Astrocyte (in vitro differentiated cells and primary cell): ENCODE measurements at regions not wholly inside any gene's neighbourhood (a gene's known extent, or its start where the extent isn't known, plus 50 kb on each side); places are given as distances from the start of the nearest gene placed in this dataset.

Experiments
- DNase-seq: peaks from one replicate; pipeline ENCODE4 v3.0.0-alpha.2; 2010; ENCODE audit warnings: low read depth
- FAIRE-seq: peaks from 2 replicates; lab custom pipeline; 2011; peaks lifted over from hg19 to GRCh38; lab: Jason Lieb, UNC
- H2AFZ ChIP-seq: 2 replicates; pipeline ENCODE4 v1.6.0; 2012; ENCODE audit warnings: low read depth, low read length, inconsistent platforms
- H3K27ac ChIP-seq: 2 replicates; pipeline ENCODE4 v1.5.1; 2011; ENCODE audit warnings: low read depth, low read length, inconsistent platforms
- H3K27me3 ChIP-seq: 2 replicates; pipeline ENCODE4 v1.6.0; 2011; ENCODE audit warnings: low read length, inconsistent platforms; ENCODE audit not compliant: insufficient read depth
- H3K36me3 ChIP-seq: 2 replicates; pipeline ENCODE4 v1.5.1; 2011; ENCODE audit warnings: low read length, inconsistent platforms; ENCODE audit not compliant: insufficient read depth
- H3K4me1 ChIP-seq: 2 replicates; pipeline ENCODE4 v1.5.1; 2011; ENCODE audit warnings: low read length, inconsistent platforms; ENCODE audit not compliant: insufficient read depth
- H3K4me2 ChIP-seq: 2 replicates; pipeline ENCODE4 v1.6.0; 2012; ENCODE audit warnings: low read length, inconsistent platforms
- H3K4me3 ChIP-seq: 2 replicates; pipeline ENCODE4 v1.5.1; 2011; ENCODE audit warnings: low read depth, mild to moderate bottlenecking, low read length, inconsistent platforms; ENCODE audit not compliant: insufficient read depth
- H3K79me2 ChIP-seq: 2 replicates; pipeline ENCODE4 v1.6.0; 2012; ENCODE audit warnings: mild to moderate bottlenecking, low read length, inconsistent platforms; ENCODE audit not compliant: insufficient read depth
- H3K9ac ChIP-seq: 2 replicates; pipeline ENCODE4 v1.6.0; 2012; ENCODE audit warnings: mild to moderate bottlenecking, low read length, inconsistent platforms
- H3K9me3 ChIP-seq: 2 replicates; pipeline ENCODE4 v1.5.1; 2012; ENCODE audit warnings: low read depth, mild to moderate bottlenecking, low read length, inconsistent platforms; ENCODE audit not compliant: insufficient read depth
- H4K20me1 ChIP-seq: 2 replicates; pipeline ENCODE4 v1.6.0; 2012; ENCODE audit warnings: low read length, inconsistent platforms; ENCODE audit not compliant: insufficient read depth
- H3K27ac Mint-ChIP-seq: one replicate; pipeline ENCODE4 v1.8.0; 2021; ENCODE audit warnings: mild to moderate bottlenecking, mixed read lengths; ENCODE audit not compliant: unreplicated experiment
- H3K27me3 Mint-ChIP-seq: one replicate; pipeline ENCODE4 v1.8.0; 2021; ENCODE audit warnings: low read depth, mixed read lengths; ENCODE audit not compliant: unreplicated experiment
- H3K36me3 Mint-ChIP-seq: one replicate; pipeline ENCODE4 v1.8.0; 2021; ENCODE audit warnings: low read depth, mixed read lengths; ENCODE audit not compliant: unreplicated experiment
- H3K4me1 Mint-ChIP-seq: one replicate; pipeline ENCODE4 v1.8.0; 2021; ENCODE audit warnings: low read depth, mixed read lengths; ENCODE audit not compliant: unreplicated experiment
- H3K4me3 Mint-ChIP-seq: one replicate; pipeline ENCODE4 v1.8.0; 2021; ENCODE audit warnings: mild to moderate bottlenecking, moderate library complexity, mixed read lengths; ENCODE audit not compliant: unreplicated experiment
- H3K9me3 Mint-ChIP-seq: one replicate; pipeline ENCODE4 v1.8.0; 2021; ENCODE audit warnings: mild to moderate bottlenecking, mixed read lengths; ENCODE audit not compliant: unreplicated experiment
- EZH2 ChIP-seq: IDR thresholded peaks from 2 replicates; pipeline ENCODE4 v1.6.1; 2012; ENCODE audit warnings: mild to moderate bottlenecking, low read length, inconsistent platforms; ENCODE audit not compliant: insufficient read depth
- TF ChIP-seq, protein P1 (sequence below): IDR thresholded peaks from 2 replicates; pipeline ENCODE4 v1.5.1; 2011; ENCODE audit warnings: low read depth, mild to moderate bottlenecking, inconsistent platforms, low read length, moderate library complexity; ENCODE audit not compliant: insufficient read depth

DNA sequence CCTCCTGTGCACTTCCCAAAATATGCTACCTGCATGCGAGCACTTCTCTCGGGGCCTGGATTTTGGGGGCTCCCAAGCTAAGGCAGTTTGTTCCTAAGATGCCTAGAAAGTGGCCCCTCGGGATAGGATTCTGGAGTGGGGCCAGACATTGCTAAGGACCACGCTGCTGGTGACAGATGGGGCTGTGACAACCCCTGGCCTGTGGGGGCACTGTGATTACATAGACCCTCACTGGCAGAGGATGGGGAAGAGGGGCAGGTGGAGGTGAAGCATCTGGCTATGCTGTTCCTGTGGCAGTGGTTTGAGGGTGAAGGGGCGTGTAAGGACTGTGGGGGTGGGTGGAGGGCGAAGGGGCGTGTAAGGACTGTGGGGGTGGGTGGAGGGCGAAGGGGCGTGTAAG is 128.4 kb downstream of the ENGASE start:
- no peak for DNase-seq
- Histone ChIP-seq H3K79me2 (no peaks in the 10 kb centered on the region), H3K9ac (no peak overlapping the region), H3K4me1 (no peaks in the 10 kb centered on the region), H3K4me2 (no peak overlapping the region), H3K9me3 (no peaks in the 10 kb centered on the region), H3K27me3 (no peaks in the 10 kb centered on the region), H2AFZ (no peak overlapping the region), H4K20me1 (no peaks in the 10 kb centered on the region), H3K36me3 (no peaks in the 10 kb centered on the region), H3K4me3 (no peak overlapping the region), H3K27ac (no peak overlapping the region)
- H3K27ac Mint-ChIP-seq: no peak overlapping the region
- TF ChIP-seq, protein P1, sequence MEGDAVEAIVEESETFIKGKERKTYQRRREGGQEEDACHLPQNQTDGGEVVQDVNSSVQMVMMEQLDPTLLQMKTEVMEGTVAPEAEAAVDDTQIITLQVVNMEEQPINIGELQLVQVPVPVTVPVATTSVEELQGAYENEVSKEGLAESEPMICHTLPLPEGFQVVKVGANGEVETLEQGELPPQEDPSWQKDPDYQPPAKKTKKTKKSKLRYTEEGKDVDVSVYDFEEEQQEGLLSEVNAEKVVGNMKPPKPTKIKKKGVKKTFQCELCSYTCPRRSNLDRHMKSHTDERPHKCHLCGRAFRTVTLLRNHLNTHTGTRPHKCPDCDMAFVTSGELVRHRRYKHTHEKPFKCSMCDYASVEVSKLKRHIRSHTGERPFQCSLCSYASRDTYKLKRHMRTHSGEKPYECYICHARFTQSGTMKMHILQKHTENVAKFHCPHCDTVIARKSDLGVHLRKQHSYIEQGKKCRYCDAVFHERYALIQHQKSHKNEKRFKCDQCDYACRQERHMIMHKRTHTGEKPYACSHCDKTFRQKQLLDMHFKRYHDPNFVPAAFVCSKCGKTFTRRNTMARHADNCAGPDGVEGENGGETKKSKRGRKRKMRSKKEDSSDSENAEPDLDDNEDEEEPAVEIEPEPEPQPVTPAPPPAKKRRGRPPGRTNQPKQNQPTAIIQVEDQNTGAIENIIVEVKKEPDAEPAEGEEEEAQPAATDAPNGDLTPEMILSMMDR: no peak
- no peak for TF ChIP-seq EZH2
- H3K4me3 Mint-ChIP-seq: no peak overlapping the region
- FAIRE-seq: no peak
- no peaks in the 10 kb centered on the region for H3K36me3 Mint-ChIP-seq
- H3K4me1 Mint-ChIP-seq: peaks cover 17% of the 10 kb centered on the region
- peaks cover 45% of the 10 kb centered on the region for H3K27me3 Mint-ChIP-seq
- peaks cover 3% of the 10 kb centered on the region for H3K9me3 Mint-ChIP-seq

DNA sequence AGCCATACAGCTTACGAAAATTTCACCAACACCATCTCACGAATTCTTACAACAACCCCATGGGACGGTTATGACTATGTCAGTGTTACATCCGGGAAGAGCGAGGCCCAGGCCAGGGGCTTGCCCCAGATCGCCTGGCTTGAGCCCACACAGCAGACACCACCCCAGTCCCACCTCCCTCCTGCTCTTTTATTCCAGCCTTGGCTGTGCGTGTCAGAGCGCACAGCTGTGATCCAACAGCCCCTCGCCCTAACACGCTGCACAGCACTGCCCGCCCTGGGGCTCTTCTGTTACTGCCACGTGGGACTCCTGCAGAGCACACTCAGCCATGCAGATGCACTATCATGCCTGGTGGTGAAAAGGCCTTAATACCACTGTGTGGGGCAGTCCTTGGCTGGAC is 127.9 kb downstream of the ENGASE start:
- H3K9ac ChIP-seq: no peak overlapping the region
- no peaks in the 10 kb centered on the region for H4K20me1 ChIP-seq
- Mint-ChIP-seq H3K27ac (no peak overlapping the region), H3K36me3 (no peaks in the 10 kb centered on the region), H3K4me1 (peaks cover 17% of the 10 kb centered on the region), H3K27me3 (peaks cover 43% of the 10 kb centered on the region), H3K4me3 (no peak overlapping the region), H3K9me3 (peaks cover 3% of the 10 kb centered on the region)
- H3K4me1 ChIP-seq: no peaks in the 10 kb centered on the region
- DNase-seq (no peak), FAIRE-seq (no peak)
- no peaks in the 10 kb centered on the region for H3K79me2 ChIP-seq
- no peak overlapping the region for H2AFZ ChIP-seq
- no peak overlapping the region for H3K4me3 ChIP-seq
- no peaks in the 10 kb centered on the region for H3K27me3 ChIP-seq
- no peak overlapping the region for H3K27ac ChIP-seq
- H3K9me3 ChIP-seq: no peaks in the 10 kb centered on the region
- TF ChIP-seq EZH2: no peak
- TF ChIP-seq, protein P1: no peak
- H3K4me2 ChIP-seq: peak overlapping the region; percentile 11
- no peaks in the 10 kb centered on the region for H3K36me3 ChIP-seq

DNA sequence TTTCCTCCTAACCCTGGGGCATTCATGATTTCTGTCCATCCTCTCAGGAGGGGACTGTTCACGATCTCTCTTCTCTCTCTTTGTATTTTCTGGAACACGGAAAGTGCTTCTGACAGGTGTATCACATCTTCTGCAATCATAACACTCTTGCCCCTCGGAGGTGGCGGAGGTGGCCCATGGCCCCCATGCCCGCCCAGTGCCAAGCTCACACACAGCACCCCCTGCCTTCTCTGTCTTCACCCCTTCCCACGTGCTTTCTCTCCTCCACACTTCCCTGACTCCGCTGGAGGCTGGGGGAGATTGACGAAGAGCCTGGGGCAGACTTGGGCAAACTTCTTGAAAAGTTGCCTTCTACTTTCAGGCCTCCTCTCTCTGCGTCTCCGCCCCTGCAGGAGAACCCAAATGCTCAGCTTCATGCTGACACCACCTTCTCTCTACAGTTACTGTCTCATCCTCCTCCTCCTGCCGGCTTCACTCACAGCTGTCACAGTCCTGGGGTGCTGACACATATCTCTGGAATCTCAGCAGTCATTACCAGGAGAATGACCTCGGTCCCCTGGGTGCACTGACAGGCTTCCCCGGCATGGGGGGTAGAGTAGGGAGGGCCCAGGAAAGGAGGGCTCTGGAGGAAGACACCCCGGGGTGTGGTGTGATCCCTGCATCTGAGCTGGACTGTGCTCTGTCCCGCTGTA is 127.1 kb downstream of the ENGASE start:
- H3K36me3 ChIP-seq: no peaks in the 10 kb centered on the region
- no peak overlapping the region for H2AFZ ChIP-seq
- Mint-ChIP-seq H3K9me3 (peaks cover 3% of the 10 kb centered on the region), H3K36me3 (no peaks in the 10 kb centered on the region), H3K4me1 (peaks cover 17% of the 10 kb centered on the region), H3K4me3 (peak overlapping the region; percentile 28), H3K27ac (peak overlapping the region; percentile 49), H3K27me3 (peaks cover 43% of the 10 kb centered on the region)
- H3K27ac ChIP-seq: no peak overlapping the region
- peaks cover 1% of the 10 kb centered on the region for H3K27me3 ChIP-seq
- H3K79me2 ChIP-seq: no peaks in the 10 kb centered on the region
- H3K4me3 ChIP-seq: no peak overlapping the region
- H4K20me1 ChIP-seq: no peaks in the 10 kb centered on the region
- TF ChIP-seq, protein P1: no peak
- no peak overlapping the region for H3K9ac ChIP-seq
- H3K4me1 ChIP-seq: no peaks in the 10 kb centered on the region
- FAIRE-seq (no peak), DNase-seq (no peak)
- no peaks in the 10 kb centered on the region for H3K9me3 ChIP-seq
- no peak overlapping the region for H3K4me2 ChIP-seq
